Neural cell (in vitro differentiated cells): ENCODE measurements at regions not wholly inside any gene's neighbourhood (a gene's known extent, or its start where the extent isn't known, plus 50 kb on each side); places are given as distances from the start of the nearest gene placed in this dataset.

Experiments
- EP300 ChIP-seq: fragments of 450-650 bp; conservative IDR thresholded peaks from 2 replicates; pipeline ENCODE4 v1.6.1; 2014; ENCODE audit warnings: antibody characterized with exemption, mild to moderate bottlenecking, moderate library complexity; ENCODE audit not compliant: poor library complexity, severe bottlenecking
- EZH2 ChIP-seq: fragments of 200-600, 300-800 bp; shearing (Covaris generic), sonication (generic); IDR thresholded peaks from 2 replicates; pipeline ENCODE4 v1.6.1; 2014; ENCODE audit warnings: antibody characterized with exemption, low read length, borderline replicate concordance, mild to moderate bottlenecking; ENCODE audit not compliant: insufficient read depth, poor library complexity, severe bottlenecking
- MXI1 ChIP-seq: fragments of 450-650 bp; conservative IDR thresholded peaks from 2 replicates; pipeline ENCODE4 v1.6.1; 2014; ENCODE audit warnings: antibody characterized with exemption, mild to moderate bottlenecking; ENCODE audit not compliant: poor library complexity, severe bottlenecking
- POLR2AphosphoS5 ChIP-seq: IDR thresholded peaks from 2 replicates; pipeline ENCODE4 v1.6.1; 2012
- RAD21 ChIP-seq: fragments of 450-650 bp; conservative IDR thresholded peaks from 2 replicates; pipeline ENCODE4 v1.6.1; 2014; ENCODE audit warnings: antibody characterized with exemption, mild to moderate bottlenecking, moderate library complexity
- SMC3 ChIP-seq: fragments of 450-650 bp; conservative IDR thresholded peaks from 2 replicates; pipeline ENCODE4 v1.6.1; 2014; ENCODE audit warnings: antibody characterized with exemption, mild to moderate bottlenecking, moderate library complexity; ENCODE audit not compliant: poor library complexity
- TAF1 ChIP-seq: IDR thresholded peaks from 2 replicates; pipeline ENCODE4 v1.6.1; 2012; ENCODE audit warnings: low read depth
- TF ChIP-seq, protein P1 (sequence below): fragments of 450-650 bp; IDR thresholded peaks from 2 replicates; pipeline ENCODE4 v1.5.1; 2014; ENCODE audit warnings: antibody characterized with exemption, mild to moderate bottlenecking, moderate library complexity; ENCODE audit not compliant: poor library complexity, severe bottlenecking
- TF ChIP-seq, protein P2 (sequence below): IDR thresholded peaks from 2 replicates; pipeline ENCODE4 v1.6.1; 2012; ENCODE audit warnings: borderline replicate concordance

DNA sequence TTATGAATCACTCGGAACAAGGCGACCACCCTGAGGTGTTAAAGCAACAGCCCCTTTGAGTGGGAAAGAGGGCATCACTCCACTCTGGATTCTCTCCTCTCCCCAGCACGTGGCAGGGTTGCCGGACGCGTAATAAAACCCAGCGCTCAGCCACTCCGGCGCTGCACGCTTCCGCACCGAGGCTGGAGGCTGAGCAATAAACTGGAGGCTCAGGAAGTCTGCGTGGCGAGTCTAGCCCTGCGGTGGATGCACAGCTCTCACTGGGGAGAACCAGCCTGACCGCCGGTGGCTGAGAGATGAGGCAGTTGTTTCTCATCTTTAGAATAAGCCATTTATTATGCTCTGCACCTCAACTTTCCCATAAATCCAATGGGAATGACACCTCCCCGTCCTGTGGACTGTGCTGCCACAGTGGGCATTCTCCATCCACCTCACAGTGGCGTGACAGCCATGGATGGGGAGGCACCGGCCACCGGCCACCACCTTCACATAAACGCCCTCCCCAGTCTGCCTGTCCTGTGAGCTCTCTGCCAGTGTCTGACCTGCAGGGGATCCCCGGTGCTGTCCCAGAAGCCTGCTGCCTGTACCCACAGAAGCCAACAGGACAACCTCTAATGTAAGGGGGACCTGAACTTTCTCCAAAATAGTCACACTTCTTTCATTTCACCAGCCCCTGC, 64.2 kb upstream of the GGTLC1 start:
- TF ChIP-seq POLR2AphosphoS5 (no peak), TAF1 (no peak), EP300 (no peak), EZH2 (no peak), RAD21 (no peak), SMC3 (no peak), MXI1 (no peak)
- TF ChIP-seq, protein P1, sequence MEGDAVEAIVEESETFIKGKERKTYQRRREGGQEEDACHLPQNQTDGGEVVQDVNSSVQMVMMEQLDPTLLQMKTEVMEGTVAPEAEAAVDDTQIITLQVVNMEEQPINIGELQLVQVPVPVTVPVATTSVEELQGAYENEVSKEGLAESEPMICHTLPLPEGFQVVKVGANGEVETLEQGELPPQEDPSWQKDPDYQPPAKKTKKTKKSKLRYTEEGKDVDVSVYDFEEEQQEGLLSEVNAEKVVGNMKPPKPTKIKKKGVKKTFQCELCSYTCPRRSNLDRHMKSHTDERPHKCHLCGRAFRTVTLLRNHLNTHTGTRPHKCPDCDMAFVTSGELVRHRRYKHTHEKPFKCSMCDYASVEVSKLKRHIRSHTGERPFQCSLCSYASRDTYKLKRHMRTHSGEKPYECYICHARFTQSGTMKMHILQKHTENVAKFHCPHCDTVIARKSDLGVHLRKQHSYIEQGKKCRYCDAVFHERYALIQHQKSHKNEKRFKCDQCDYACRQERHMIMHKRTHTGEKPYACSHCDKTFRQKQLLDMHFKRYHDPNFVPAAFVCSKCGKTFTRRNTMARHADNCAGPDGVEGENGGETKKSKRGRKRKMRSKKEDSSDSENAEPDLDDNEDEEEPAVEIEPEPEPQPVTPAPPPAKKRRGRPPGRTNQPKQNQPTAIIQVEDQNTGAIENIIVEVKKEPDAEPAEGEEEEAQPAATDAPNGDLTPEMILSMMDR: no peak
- TF ChIP-seq, protein P2, sequence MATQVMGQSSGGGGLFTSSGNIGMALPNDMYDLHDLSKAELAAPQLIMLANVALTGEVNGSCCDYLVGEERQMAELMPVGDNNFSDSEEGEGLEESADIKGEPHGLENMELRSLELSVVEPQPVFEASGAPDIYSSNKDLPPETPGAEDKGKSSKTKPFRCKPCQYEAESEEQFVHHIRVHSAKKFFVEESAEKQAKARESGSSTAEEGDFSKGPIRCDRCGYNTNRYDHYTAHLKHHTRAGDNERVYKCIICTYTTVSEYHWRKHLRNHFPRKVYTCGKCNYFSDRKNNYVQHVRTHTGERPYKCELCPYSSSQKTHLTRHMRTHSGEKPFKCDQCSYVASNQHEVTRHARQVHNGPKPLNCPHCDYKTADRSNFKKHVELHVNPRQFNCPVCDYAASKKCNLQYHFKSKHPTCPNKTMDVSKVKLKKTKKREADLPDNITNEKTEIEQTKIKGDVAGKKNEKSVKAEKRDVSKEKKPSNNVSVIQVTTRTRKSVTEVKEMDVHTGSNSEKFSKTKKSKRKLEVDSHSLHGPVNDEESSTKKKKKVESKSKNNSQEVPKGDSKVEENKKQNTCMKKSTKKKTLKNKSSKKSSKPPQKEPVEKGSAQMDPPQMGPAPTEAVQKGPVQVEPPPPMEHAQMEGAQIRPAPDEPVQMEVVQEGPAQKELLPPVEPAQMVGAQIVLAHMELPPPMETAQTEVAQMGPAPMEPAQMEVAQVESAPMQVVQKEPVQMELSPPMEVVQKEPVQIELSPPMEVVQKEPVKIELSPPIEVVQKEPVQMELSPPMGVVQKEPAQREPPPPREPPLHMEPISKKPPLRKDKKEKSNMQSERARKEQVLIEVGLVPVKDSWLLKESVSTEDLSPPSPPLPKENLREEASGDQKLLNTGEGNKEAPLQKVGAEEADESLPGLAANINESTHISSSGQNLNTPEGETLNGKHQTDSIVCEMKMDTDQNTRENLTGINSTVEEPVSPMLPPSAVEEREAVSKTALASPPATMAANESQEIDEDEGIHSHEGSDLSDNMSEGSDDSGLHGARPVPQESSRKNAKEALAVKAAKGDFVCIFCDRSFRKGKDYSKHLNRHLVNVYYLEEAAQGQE: no peak
